Neural progenitor cell (in vitro differentiated cells): ENCODE measurements at regions not wholly inside any gene's neighbourhood (a gene's known extent, or its start where the extent isn't known, plus 50 kb on each side); places are given as distances from the start of the nearest gene placed in this dataset.

Source experiments
- DNase-seq: peaks from one replicate; pipeline ENCODE4 v3.0.0-alpha.2; 2016; ENCODE audit warnings: low spot score
- H2AFZ ChIP-seq: fragments of 200-600 bp; sonication (generic); replicated peaks from 2 replicates; pipeline ENCODE4 v1.6.1; 2016; ENCODE audit warnings: antibody characterized with exemption
- H3F3A ChIP-seq: fragments of 200-600 bp; sonication (generic); 2 replicates; pipeline ENCODE4 v1.6.1; 2016; ENCODE audit warnings: antibody characterized with exemption, low read depth
- H3K27ac ChIP-seq: fragments of 200-600 bp; sonication (generic); 2 replicates; pipeline ENCODE4 v1.5.1; 2016; ENCODE audit warnings: mild to moderate bottlenecking
- H3K27me3 ChIP-seq: fragments of 200-600 bp; sonication (generic); 2 replicates; pipeline ENCODE4 v1.6.1; 2016; ENCODE audit warnings: mild to moderate bottlenecking, moderate library complexity
- H3K36me3 ChIP-seq: fragments of 200-600 bp; sonication (generic); 2 replicates; pipeline ENCODE4 v1.5.1; 2016
- H3K4me1 ChIP-seq: fragments of 200-600 bp; sonication (generic); 2 replicates; pipeline ENCODE4 v1.6.1; 2016; ENCODE audit warnings: mixed run types
- H3K4me2 ChIP-seq: fragments of 200-600 bp; sonication (generic); 2 replicates; pipeline ENCODE4 v1.6.1; 2016
- H3K4me3 ChIP-seq: fragments of 200-600 bp; sonication (generic); 2 replicates; pipeline ENCODE4 v1.5.1; 2016
- H3K79me2 ChIP-seq: fragments of 200-600 bp; sonication (generic); 2 replicates; pipeline ENCODE4 v1.6.1; 2016; ENCODE audit warnings: low read depth
- H3K9ac ChIP-seq: fragments of 200-600 bp; sonication (generic); 2 replicates; pipeline ENCODE4 v1.6.1; 2016
- H3K9me3 ChIP-seq: fragments of 200-600 bp; sonication (generic); 2 replicates; pipeline ENCODE4 v1.5.1; 2016; ENCODE audit warnings: low read depth
- H4K20me1 ChIP-seq: fragments of 200-600 bp; sonication (generic); 2 replicates; pipeline ENCODE4 v1.6.1; 2016; ENCODE audit warnings: low read depth
- H3K27ac Mint-ChIP-seq: 3 replicates; pipeline ENCODE4 v1.8.0; 2021; ENCODE audit warnings: mixed read lengths
- H3K27me3 Mint-ChIP-seq: 2 replicates; pipeline ENCODE4 v1.8.0; 2022; ENCODE audit warnings: low read depth, mild to moderate bottlenecking, inconsistent platforms, moderate library complexity, mixed read lengths; ENCODE audit not compliant: insufficient read depth
- H3K36me3 Mint-ChIP-seq: 3 replicates; pipeline ENCODE4 v1.8.0; 2021; ENCODE audit warnings: mixed read lengths
- H3K4me1 Mint-ChIP-seq: 3 replicates; pipeline ENCODE4 v1.8.0; 2021; ENCODE audit warnings: mixed read lengths
- H3K4me3 Mint-ChIP-seq: 3 replicates; pipeline ENCODE4 v1.8.0; 2021; ENCODE audit warnings: mild to moderate bottlenecking, moderate library complexity, mixed read lengths
- H3K9me3 Mint-ChIP-seq: 3 replicates; pipeline ENCODE4 v1.8.0; 2020; ENCODE audit warnings: mixed read lengths
- CTCF ChIP-seq: fragments of 200-600 bp; sonication (generic); IDR thresholded peaks from 2 replicates; pipeline ENCODE4 v1.5.1; 2017; ENCODE audit warnings: antibody characterized with exemption, mild to moderate bottlenecking
- EZH2 ChIP-seq: fragments of 200-600 bp; sonication (generic); IDR thresholded peaks from 2 replicates; pipeline ENCODE4 v1.6.1; 2017; ENCODE audit warnings: antibody characterized with exemption, mild to moderate bottlenecking, moderate library complexity
- EZH2phosphoT487 ChIP-seq: fragments of 200-600 bp; sonication (generic); IDR thresholded peaks from 2 replicates; pipeline ENCODE4 v1.6.1; 2017; ENCODE audit warnings: antibody characterized with exemption

GRCh38 chr1:9453375-9453774 lies 85.9 kb upstream of the SLC25A33 start:
- no peaks in the 10 kb centered on the region for H3K36me3 Mint-ChIP-seq
- H3K9ac ChIP-seq: no peak overlapping the region
- H3K27me3 ChIP-seq: no peaks in the 10 kb centered on the region
- H3K27ac Mint-ChIP-seq: peak overlapping the region; percentile 14
- no peak overlapping the region for H3K27ac ChIP-seq
- TF ChIP-seq EZH2: no peak
- TF ChIP-seq EZH2phosphoT487: no peak
- no peaks in the 10 kb centered on the region for H3K9me3 Mint-ChIP-seq
- H3K4me2 ChIP-seq: no peak overlapping the region
- H2AFZ ChIP-seq: no peak overlapping the region
- H3K4me1 Mint-ChIP-seq: peaks cover 13% of the 10 kb centered on the region
- H3K4me1 ChIP-seq: peaks cover 6% of the 10 kb centered on the region
- no peaks in the 10 kb centered on the region for H4K20me1 ChIP-seq
- H3K36me3 ChIP-seq: no peaks in the 10 kb centered on the region
- H3K4me3 ChIP-seq: no peak overlapping the region
- peaks cover 7% of the 10 kb centered on the region for H3K27me3 Mint-ChIP-seq
- no peaks in the 10 kb centered on the region for H3K9me3 ChIP-seq
- no peaks in the 10 kb centered on the region for H3K79me2 ChIP-seq
- H3F3A ChIP-seq: no peaks in the 10 kb centered on the region
- no peak overlapping the region for H3K4me3 Mint-ChIP-seq
- DNase-seq: no peak

- peak overlapping the region; percentile 14 for H3K27ac Mint-ChIP-seq
- no peak overlapping the region for H3K4me3 Mint-ChIP-seq
- no peaks in the 10 kb centered on the region for H3K36me3 Mint-ChIP-seq
- H3K36me3 ChIP-seq: no peaks in the 10 kb centered on the region
- no peaks in the 10 kb centered on the region for H3K9me3 ChIP-seq
- no peaks in the 10 kb centered on the region for H3K27me3 ChIP-seq
- no peak overlapping the region for H3K4me3 ChIP-seq
- H2AFZ ChIP-seq: no peak overlapping the region
- no peak overlapping the region for H3K4me2 ChIP-seq
- H3K27me3 Mint-ChIP-seq: peaks cover 7% of the 10 kb centered on the region
- H3K9me3 Mint-ChIP-seq: no peaks in the 10 kb centered on the region
- H3K79me2 ChIP-seq: no peaks in the 10 kb centered on the region
- peaks cover 8% of the 10 kb centered on the region for H3K4me1 Mint-ChIP-seq
- no peaks in the 10 kb centered on the region for H4K20me1 ChIP-seq
- DNase-seq: no peak
- no peak overlapping the region for H3K27ac ChIP-seq
- H3K9ac ChIP-seq: no peak overlapping the region
- peaks cover 3% of the 10 kb centered on the region for H3K4me1 ChIP-seq
- TF ChIP-seq CTCF (no peak), EZH2phosphoT487 (no peak), EZH2 (no peak)
- no peaks in the 10 kb centered on the region for H3F3A ChIP-seq
Observed at GRCh38 chr1:9453779-9454418, 85.4 kb upstream of the SLC25A33 start.

GRCh38 chr1:9454494-9455066 lies 84.7 kb upstream of the SLC25A33 start:
- TF ChIP-seq EZH2: no peak
- no peak for TF ChIP-seq EZH2phosphoT487
- TF ChIP-seq CTCF: no peak
- Histone ChIP-seq H3K9ac (no peak overlapping the region), H3K36me3 (no peaks in the 10 kb centered on the region), H3K9me3 (no peaks in the 10 kb centered on the region), H2AFZ (no peak overlapping the region), H3K4me2 (no peak overlapping the region), H3K27me3 (no peaks in the 10 kb centered on the region), H3K4me3 (no peak overlapping the region), H3F3A (no peaks in the 10 kb centered on the region), H3K4me1 (no peaks in the 10 kb centered on the region), H3K79me2 (no peaks in the 10 kb centered on the region), H3K27ac (no peak overlapping the region), H4K20me1 (no peaks in the 10 kb centered on the region)
- H3K36me3 Mint-ChIP-seq: no peaks in the 10 kb centered on the region
- peaks cover 6% of the 10 kb centered on the region for H3K4me1 Mint-ChIP-seq
- H3K4me3 Mint-ChIP-seq: no peak overlapping the region
- no peaks in the 10 kb centered on the region for H3K9me3 Mint-ChIP-seq
- H3K27me3 Mint-ChIP-seq: peaks cover 9% of the 10 kb centered on the region
- no peak for DNase-seq
- no peak overlapping the region for H3K27ac Mint-ChIP-seq

GRCh38 chr1:9455487-9456234 lies 83.6 kb upstream of the SLC25A33 start:
- Histone ChIP-seq H3K79me2 (no peaks in the 10 kb centered on the region), H3K4me3 (no peak overlapping the region), H3K9me3 (no peaks in the 10 kb centered on the region), H3K36me3 (no peaks in the 10 kb centered on the region), H2AFZ (peak overlapping the region; percentile 57), H3K9ac (no peak overlapping the region), H3K27ac (no peak overlapping the region), H4K20me1 (no peaks in the 10 kb centered on the region), H3K27me3 (no peaks in the 10 kb centered on the region), H3F3A (no peaks in the 10 kb centered on the region), H3K4me2 (no peak overlapping the region), H3K4me1 (no peaks in the 10 kb centered on the region)
- Mint-ChIP-seq H3K4me3 (no peak overlapping the region), H3K27ac (no peak overlapping the region), H3K9me3 (no peaks in the 10 kb centered on the region), H3K4me1 (peaks cover 6% of the 10 kb centered on the region), H3K36me3 (no peaks in the 10 kb centered on the region), H3K27me3 (peaks cover 6% of the 10 kb centered on the region)
- TF ChIP-seq EZH2 (no peak), EZH2phosphoT487 (no peak), CTCF (peak; percentile 89)
- peak; percentile 93 for DNase-seq
